RWPE1 (cell line): ENCODE measurements at regions not wholly inside any gene's neighbourhood (a gene's known extent, or its start where the extent isn't known, plus 50 kb on each side); places are given as distances from the start of the nearest gene placed in this dataset.

Source experiments
- CTCF ChIA-PET: fragments of 350-600 bp; sonication (Branson Sonifier 250); formaldehyde crosslinking; extraction: SDS; loops from one replicate; lab custom pipeline; 2021; lab: Yijun Ruan, JAX
- POLR2A ChIA-PET: fragments of 400-600 bp; formaldehyde crosslinking; extraction: SDS; loops from one replicate; lab custom pipeline; 2020; ENCODE audit warnings: antibody characterized with exemption; ENCODE audit not compliant: low non-redundant PET; lab: Yijun Ruan, JAX
- DNase-seq: peaks from one replicate; pipeline ENCODE4 v3.0.0; 2012; ENCODE audit warnings: low spot score
- H3K27ac ChIP-seq: fragments of 450-650 bp; 2 replicates; pipeline ENCODE4 v1.5.1; 2017
- CTCF ChIP-seq: fragments of 450-650 bp; conservative IDR thresholded peaks from 2 replicates; pipeline ENCODE4 v1.5.1; 2017; ENCODE audit warnings: low read depth, mild to moderate bottlenecking

DNA sequence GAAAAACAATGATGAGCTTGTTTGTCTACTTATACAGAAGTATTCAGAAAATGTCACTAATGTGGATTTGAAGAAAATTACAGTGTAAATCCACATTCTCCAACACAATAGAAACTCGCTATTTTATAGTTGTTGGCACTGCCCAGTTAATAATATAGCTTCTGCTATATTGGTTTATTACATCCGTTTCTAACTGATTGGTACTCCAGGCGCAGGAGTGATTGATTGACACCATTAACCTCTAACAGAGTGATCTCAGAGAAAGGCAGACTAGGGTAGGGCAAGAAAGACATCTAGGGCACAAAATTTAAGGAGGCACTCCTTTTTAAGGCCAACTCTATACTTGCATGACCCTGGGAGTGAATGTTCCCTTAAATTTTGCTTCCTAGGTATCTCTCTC is 84.0 kb upstream of the MIER3 start:
- DNase-seq = no peak
- CTCF ChIA-PET = interaction anchor here (0.7 kb wide), 1 partner anchor 1528 kb away, joined by 3 read pairs; no protein-coding TSS in a partner anchor
- POLR2A ChIA-PET = no interaction called here
- H3K27ac ChIP-seq = no peak overlapping the region
- TF ChIP-seq CTCF = no peak

- no peak for DNase-seq
- no peak overlapping the region for H3K27ac ChIP-seq
- CTCF ChIA-PET = interaction anchor here (0.7 kb wide), 1 partner anchor 223 kb away, joined by 3 read pairs; no protein-coding TSS in a partner anchor
- TF ChIP-seq CTCF = no peak
- POLR2A ChIA-PET = no interaction called here
Observed at GRCh38 chr5:57036761-57037160, 84.8 kb upstream of the MIER3 start.

GRCh38 chr5:57037355-57037754 is 85.4 kb upstream of the MIER3 start:
- CTCF ChIA-PET = interaction anchor here (0.6 to 0.7 kb wide), 2 partner anchors 151 to 492 kb away, joined by 3 to 4 read pairs; no protein-coding TSS in a partner anchor
- no peak for TF ChIP-seq CTCF
- POLR2A ChIA-PET = no interaction called here
- no peak overlapping the region for H3K27ac ChIP-seq
- peak; percentile 40 for DNase-seq

DNA sequence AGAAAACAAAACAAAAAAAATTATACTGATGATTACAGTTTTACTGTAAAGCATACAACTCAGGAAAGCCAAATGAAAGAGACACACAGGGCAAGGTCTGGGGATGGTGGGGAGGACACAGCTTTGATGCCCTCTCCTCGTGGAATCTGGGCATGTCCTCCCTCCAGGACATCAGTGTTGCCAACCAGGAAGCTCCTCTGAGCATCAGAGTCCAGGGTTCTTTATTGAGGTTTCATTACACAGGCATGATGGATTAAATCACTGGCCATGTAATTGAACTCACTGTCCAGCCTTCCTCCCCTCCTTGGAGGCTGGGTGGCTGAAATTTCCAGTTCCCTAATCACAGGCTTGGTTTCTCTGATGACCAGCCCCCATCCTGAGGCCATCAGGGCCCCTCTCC is 89.6 kb upstream of the MIER3 start:
- DNase-seq = no peak
- ChIA-PET POLR2A (no interaction called here), CTCF (no interaction called here)
- H3K27ac ChIP-seq = no peak overlapping the region
- TF ChIP-seq CTCF = no peak

DNA sequence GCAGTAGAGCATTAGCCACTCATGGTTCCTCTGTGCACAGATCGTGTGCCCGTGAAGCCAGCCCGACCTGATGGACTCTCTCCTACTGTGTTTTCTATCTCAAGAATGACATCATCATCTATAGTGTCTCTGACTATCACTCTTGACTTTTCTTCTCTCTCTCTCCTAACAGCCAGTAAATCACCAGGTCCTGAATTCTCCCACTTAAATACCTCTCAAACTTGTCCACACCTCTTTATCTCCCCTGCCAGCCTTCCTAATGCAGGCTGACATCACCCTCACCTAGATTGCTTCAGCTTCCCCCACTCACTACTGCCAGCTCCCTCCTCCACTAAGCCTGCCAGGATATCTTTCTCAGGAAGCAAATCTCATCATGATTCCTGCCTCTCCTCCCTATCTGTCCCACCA is 90.6 kb upstream of the MIER3 start:
- no peak for DNase-seq
- POLR2A ChIA-PET = no interaction called here
- no peak for TF ChIP-seq CTCF
- no peak overlapping the region for H3K27ac ChIP-seq
- CTCF ChIA-PET = interaction anchor here (1.5 kb wide), 1 partner anchor 9 kb away, joined by 4 read pairs; no protein-coding TSS in a partner anchor

- TF ChIP-seq CTCF = no peak
- CTCF ChIA-PET = interaction anchor here (0.6 kb wide), 1 partner anchor 57 kb away, joined by 3 read pairs; no protein-coding TSS in a partner anchor
- no peak overlapping the region for H3K27ac ChIP-seq
- POLR2A ChIA-PET = no interaction called here
- DNase-seq = no peak
Observed at GRCh38 chr5:57054135-57054534, 102.2 kb upstream of the MIER3 start.
